Activated CD4-positive, CD25-positive, alpha-beta regulatory T cell treated with anti-CD3 and anti-CD28 coated beads, Interleukin-2, amount 50 U/mL, for 72 hours (primary cell): ENCODE measurements at regions not wholly inside any gene's neighbourhood (a gene's known extent, or its start where the extent isn't known, plus 50 kb on each side); places are given as distances from the start of the nearest gene placed in this dataset.
"Not testable (repeated sequence)": the region's sequence is repeated elsewhere in the genome, so short reads cannot be mapped to it uniquely, and the experiment has no call there.

Source experiments
- DNase-seq: peaks from one replicate; pipeline ENCODE4 v3.0.0; 2021

- DNase-seq: no peak
Observed at GRCh38 chrX:3990569-3990968, 277.1 kb upstream of the PRKX start.

GRCh38 chrX:3972104-3972858 is 258.8 kb upstream of the PRKX start:
- not testable (repeated sequence) for DNase-seq

GRCh38 chrX:3968749-3969148 is 255.3 kb upstream of the PRKX start:
- no peak for DNase-seq

DNA sequence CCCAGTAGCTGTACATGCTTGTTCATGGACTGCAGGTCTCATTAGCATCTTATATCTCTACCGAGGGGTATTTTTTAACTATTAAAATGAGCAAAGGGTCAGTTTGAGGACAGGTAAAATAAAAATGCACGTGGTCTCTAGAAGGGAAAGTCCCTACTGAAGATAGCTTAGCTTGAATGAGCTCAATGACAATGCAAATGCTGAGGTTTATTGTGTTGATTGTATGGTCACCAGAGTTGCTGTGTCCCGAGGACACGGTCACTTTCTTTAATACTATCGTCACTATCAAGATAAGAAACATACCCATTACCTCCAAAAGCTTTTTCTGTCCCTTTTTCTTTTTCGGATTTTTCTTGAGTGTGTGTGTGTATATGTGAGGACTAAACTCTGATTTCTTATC is 250.5 kb upstream of the PRKX start:
- DNase-seq: no peak

- no peak for DNase-seq
Observed at GRCh38 chrX:3962511-3963311, 249.3 kb upstream of the PRKX start.

GRCh38 chrX:3960952-3961351 is 247.5 kb upstream of the PRKX start:
- DNase-seq: no peak

GRCh38 chrX:3951859-3952258 is 238.4 kb upstream of the PRKX start:
- DNase-seq: no peak

- DNase-seq: no peak
Observed at GRCh38 chrX:3950373-3950772, 236.9 kb upstream of the PRKX start.

DNA sequence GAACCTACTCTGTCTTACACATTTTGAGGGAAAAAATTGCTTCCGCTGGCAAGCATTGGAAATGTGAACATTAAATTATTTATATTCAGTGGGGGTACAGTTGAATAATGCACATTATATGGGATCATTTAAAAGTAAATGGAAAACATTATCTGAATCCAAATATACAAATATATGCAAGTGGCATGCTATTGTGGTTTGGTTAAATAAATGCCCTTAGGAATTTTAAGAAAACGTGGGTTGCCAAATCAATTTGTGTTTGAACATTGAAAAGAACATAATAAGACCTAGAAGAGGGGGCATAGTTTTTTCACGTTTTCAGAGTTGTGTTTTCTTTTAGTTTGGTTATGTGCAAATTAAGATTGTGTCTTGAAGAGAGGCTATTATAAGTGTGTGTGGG is 230.5 kb upstream of the PRKX start:
- DNase-seq: no peak

DNA sequence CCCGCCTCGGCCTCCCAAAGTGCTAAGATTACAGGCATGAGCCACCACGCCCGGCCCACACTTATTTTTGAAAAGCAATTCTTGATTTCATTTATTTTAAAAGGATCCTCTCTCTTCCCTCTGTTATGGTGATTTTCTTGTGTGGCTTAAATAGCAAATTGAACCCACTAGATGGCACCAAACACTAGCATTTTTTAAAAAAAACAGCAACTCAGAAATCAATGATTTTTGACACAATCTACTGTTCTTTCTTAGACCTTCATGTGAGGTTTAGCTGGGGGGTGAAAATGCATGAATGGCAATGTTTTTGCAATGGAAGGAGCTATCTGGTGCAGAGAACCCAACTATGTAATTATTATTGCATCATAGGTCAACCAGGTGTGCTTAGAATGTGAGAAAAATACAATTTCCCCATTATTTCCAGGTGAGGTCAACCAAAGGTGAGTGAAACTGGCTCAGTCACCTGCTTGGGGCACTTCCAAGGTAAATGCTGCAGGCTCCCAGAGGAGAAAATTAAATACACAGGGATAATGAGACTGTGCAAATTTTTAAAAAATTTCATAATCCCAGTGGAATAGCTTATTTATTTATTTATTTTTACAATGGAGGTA is 226.7 kb upstream of the PRKX start:
- DNase-seq: no peak

DNA sequence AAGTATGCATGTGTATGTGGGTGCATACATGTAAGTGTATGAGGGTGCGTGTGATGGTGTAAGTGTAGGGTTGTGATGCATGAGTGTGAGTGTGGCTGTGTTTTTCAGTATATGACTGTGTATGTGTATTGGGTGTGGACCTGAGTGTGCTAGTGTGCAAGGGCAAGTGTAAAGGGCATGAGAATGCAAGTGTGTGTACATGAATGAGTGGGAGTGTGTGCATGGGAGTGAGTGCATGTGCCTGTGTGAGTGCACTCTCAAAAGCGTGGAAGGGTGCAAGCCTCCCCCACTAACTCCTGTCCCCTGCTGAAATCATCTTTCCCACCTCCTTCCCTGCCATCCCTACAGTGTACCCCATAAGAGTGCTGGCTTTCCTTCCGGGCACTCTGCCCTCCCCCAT is 225.1 kb upstream of the PRKX start:
- no peak for DNase-seq

DNA sequence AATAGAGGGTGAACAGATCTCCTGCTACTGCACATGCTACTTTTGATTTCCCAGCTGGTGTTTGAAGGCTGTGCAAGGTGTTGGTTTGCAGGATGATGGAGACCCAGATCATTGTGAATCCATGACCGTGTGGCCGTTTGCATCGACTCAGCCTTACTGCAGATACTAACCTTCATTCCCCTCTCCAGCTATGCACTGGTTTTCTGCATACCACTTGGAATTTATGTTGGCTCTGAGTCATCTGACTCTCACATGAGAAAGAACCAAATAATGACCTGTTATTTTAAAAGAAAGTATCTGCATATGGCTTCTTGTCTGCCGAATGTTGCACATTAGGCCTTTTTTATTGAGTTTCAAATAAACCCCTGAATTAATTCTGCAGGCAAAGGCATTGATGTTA is 221.7 kb upstream of the PRKX start:
- DNase-seq: not testable (repeated sequence)

GRCh38 chrX:3920424-3921017 is 207.1 kb upstream of the PRKX start:
- not testable (repeated sequence) for DNase-seq

DNA sequence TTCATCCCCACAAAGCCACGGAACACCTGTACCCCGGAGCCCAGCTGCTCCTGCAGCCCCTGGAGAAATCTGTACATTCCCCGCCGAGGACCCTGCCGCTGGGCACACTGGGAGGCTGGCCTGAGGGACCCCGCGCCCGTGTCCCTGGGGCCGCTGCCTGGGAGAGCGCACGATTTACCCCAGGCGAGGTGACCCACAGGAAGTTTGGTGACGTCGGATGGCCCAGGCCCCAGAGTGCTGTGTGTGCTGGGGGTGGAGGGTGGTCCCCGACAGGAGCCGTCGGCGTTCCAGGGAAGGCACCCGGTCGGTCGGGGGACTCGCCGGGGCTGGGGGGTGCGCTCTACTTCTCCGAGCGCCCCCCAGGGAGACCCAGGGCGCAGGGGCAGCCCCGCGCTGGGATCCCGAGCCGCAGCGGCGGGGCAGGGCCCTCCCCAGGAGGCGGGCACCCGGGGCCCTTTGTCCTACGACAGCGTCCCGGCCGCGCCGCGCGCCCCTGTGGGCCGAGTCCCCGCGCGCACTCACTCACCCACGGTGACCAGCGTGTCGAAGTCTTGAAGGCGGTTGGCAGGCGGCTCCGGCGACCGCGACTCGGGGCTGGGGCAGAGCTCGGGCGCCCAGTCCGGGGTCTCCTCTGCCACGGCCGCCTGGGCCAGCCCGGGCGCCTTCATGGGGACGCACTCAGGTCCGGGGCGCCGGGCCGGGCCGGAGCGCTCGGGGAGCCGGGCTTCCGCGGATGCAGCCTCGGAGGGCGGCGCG is 206.4 kb upstream of the PRKX start:
- not testable (repeated sequence) for DNase-seq

DNA sequence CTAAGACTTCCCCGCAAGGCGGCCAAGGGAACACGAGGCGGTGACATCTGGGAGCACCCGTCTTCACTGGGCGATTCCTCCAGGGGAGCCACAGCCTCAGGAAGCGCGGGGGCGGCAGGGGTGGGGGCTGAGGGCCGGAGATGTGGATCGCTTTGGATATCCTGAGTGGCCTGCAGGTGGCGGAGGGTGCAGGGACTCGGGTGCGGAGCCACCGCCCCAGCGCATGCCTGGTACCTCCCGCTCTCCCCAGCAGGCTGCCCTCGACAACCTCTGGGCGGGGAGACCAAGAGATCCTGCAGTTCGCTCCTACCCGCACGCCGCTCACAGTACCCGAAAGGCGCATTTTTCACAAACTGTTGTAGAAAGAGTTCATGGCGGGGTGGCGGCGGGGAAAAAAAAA is 201.4 kb upstream of the PRKX start:
- not testable (repeated sequence) for DNase-seq

- not testable (repeated sequence) for DNase-seq
Observed at GRCh38 chrX:3914059-3914458, 200.6 kb upstream of the PRKX start.

DNA sequence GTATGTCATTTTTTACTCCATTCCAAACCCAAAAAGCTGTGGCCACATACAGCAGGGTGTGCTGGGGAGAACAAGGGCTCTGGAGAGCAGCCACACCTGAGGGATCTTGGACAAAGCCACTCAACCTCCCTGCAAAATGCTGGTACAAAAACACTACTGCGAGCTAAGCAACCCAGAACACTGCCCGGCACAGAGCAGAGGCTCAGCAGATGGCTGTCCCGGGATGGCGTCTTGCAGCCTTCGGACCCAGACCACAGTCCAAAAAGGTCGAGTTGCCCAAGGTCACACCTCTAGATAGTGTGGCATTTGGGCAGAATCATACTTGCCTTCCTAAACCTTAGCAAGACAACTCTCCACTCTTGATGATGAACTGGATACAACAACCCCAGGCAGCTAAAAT is 197.6 kb upstream of the PRKX start:
- not testable (repeated sequence) for DNase-seq

DNA sequence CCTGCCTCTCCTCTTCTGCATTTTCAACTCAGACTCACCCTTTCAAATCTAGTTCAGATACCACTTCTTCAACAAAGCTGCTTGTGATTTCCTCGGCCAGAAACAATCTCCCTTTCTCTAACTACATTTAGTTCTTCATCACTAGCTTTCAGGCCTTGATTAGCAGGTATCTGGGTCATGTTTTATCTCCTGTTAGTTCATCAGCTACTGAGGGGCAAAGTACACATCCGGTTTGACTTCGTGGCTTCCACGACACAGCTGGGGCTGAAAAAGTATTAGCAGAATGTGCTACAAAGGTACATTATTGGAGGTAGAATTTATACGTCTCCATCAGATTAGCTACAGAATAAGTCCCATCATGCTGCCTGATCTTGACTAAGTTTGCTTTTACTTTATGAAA is 197.2 kb upstream of the PRKX start:
- DNase-seq: not testable (repeated sequence)

DNA sequence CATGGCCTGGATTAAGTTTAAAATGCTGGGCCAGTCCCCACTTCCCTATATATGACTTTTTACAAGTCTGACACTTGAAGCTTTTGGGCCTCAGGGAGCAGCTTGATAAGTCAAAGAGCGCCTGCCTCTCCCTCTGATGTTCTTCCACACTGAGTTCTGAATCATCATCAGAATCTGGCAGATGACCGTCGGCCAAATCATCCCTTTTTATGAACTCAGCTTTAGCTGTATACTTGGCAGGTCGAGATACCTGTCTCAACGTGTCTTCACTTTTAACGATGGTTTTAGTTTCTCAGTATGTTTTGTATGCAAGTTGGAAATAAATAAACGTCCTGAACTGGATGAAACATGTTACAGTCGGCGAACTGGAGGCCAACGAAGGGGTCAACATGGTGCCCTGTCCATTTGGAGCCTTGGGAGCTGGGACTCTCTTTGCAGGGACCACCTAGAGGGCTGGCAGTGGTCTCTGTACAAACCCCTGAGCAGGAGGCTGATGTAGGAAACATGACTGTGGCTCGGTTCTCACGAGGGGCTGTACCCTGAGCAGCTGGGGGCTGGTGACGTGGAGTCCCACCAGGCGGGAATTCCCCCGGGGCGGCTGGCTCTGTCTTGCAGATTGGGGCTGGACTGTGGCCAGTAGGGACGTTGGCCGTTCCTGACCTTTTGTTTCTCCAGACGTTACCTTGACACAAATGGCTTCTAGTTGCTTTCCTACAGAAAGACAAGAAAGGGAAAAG is 192.2 kb upstream of the PRKX start:
- not testable (repeated sequence) for DNase-seq

- not testable (repeated sequence) for DNase-seq
Observed at GRCh38 chrX:3902222-3902621, 188.8 kb upstream of the PRKX start.

DNA sequence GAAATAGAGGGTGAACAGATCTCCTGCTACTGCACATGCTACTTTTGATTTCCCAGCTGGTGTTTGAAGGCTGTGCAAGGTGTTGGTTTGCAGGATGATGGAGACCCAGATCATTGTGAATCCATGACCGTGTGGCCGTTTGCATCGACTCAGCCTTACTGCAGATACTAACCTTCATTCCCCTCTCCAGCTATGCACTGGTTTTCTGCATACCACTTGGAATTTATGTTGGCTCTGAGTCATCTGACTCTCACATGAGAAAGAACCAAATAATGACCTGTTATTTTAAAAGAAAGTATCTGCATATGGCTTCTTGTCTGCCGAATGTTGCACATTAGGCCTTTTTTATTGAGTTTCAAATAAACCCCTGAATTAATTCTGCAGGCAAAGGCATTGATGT is 183.3 kb upstream of the PRKX start:
- not testable (repeated sequence) for DNase-seq

- DNase-seq: not testable (repeated sequence)
Observed at GRCh38 chrX:3882553-3882920, 169.1 kb upstream of the PRKX start.
